Upper lobe of right lung (tissue), 1 donor: ENCODE measurements at regions not wholly inside any gene's neighbourhood (a gene's known extent, or its start where the extent isn't known, plus 50 kb on each side); places are given as distances from the start of the nearest gene placed in this dataset.

Experiments used
- ATAC-seq: fragments of 200-7000 bp; cut with Tn5 transposase; one replicate; pipeline ENCODE4 v1.9.1; 2020; ENCODE audit warnings: mild to moderate bottlenecking, moderate library complexity
- DNase-seq: peaks from one replicate; pipeline ENCODE4 v3.0.0-alpha.2; 2020
- H3K27ac ChIP-seq: fragments of 200-600 bp; one replicate; pipeline ENCODE4 v1.8.0; 2022
- H3K27me3 ChIP-seq: fragments of 200-600 bp; one replicate; pipeline ENCODE4 v1.8.0; 2022; ENCODE audit warnings: mild to moderate bottlenecking
- H3K36me3 ChIP-seq: fragments of 200-600 bp; one replicate; pipeline ENCODE4 v1.8.0; 2022
- H3K4me1 ChIP-seq: fragments of 200-600 bp; one replicate; pipeline ENCODE4 v1.8.0; 2022
- H3K4me3 ChIP-seq: fragments of 200-600 bp; one replicate; pipeline ENCODE4 v1.8.0; 2022; ENCODE audit warnings: mild to moderate bottlenecking
- H3K9me3 ChIP-seq: fragments of 200-600 bp; one replicate; pipeline ENCODE4 v1.8.0; 2022
- intact Hi-C: fragments of 100-400 bp; cut with DNase I; formaldehyde crosslinking; loops from one replicate; pipeline ENCODE4 v1.11.0; 2022
- TF ChIP-seq, protein P1 (sequence below): fragments of 200-600 bp; IDR thresholded peaks from one replicate; pipeline ENCODE4 v1.8.0; 2022; ENCODE audit warnings: antibody characterized with exemption
- donor health status: DM: no; HTN: yes; CAD: no; lungs with severe emphysema.

DNA sequence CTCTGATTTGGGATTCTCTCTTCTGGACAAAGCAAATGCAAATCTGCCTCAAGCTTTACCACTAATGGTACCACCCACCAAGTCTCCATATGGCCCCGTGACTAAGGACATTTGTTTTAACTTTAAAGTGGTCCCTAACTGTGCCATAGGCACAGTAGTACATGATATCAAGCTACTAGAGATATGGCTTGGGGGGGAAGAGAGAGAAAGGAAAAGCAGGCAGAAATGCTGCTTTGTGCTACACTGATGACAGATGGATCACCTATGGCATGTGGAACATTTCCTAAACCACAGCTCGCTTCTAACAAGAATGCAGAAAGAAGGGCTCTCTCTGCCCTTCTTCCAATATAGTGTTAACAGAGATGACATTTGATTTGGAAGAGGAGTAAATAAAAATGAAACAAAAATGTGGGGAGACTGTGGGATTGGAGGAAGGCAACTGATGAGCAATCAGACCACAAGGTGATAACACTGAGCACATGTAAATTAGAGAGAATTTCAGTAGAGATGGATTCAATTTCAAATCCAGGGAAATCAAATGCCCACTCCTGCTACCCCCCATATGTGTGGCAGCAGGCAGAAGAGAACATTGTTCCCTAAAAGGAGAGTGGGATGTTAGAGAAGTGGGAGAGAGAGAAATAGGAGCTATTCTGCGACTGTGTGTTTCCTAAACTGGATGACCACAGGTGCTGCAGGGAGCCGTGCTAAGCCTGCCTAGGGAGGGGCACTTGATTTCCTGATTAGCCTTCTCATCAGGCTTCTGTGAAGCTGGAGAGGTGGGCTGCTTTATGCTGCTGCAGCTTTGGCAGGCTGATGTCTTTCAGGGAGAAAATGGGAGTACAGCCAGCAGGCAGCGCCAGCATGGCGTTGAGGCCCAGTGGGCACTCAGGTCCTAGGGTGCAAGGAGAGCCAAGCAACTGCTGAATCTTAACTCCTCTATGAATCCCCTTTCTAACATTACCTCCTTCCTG lies 75.3 kb downstream of the ZNF648 start:
- DNase-seq, result no peak
- H3K36me3 ChIP-seq, result no peaks in the 10 kb centered on the region
- no peak overlapping the region for H3K27ac ChIP-seq
- intact Hi-C loops, result no loop called here
- TF ChIP-seq, protein P1, sequence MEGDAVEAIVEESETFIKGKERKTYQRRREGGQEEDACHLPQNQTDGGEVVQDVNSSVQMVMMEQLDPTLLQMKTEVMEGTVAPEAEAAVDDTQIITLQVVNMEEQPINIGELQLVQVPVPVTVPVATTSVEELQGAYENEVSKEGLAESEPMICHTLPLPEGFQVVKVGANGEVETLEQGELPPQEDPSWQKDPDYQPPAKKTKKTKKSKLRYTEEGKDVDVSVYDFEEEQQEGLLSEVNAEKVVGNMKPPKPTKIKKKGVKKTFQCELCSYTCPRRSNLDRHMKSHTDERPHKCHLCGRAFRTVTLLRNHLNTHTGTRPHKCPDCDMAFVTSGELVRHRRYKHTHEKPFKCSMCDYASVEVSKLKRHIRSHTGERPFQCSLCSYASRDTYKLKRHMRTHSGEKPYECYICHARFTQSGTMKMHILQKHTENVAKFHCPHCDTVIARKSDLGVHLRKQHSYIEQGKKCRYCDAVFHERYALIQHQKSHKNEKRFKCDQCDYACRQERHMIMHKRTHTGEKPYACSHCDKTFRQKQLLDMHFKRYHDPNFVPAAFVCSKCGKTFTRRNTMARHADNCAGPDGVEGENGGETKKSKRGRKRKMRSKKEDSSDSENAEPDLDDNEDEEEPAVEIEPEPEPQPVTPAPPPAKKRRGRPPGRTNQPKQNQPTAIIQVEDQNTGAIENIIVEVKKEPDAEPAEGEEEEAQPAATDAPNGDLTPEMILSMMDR, result no peak
- H3K4me1 ChIP-seq, result no peaks in the 10 kb centered on the region
- no peaks in the 10 kb centered on the region for H3K27me3 ChIP-seq
- no peak for ATAC-seq
- no peak overlapping the region for H3K4me3 ChIP-seq
- H3K9me3 ChIP-seq, result no peaks in the 10 kb centered on the region

DNA sequence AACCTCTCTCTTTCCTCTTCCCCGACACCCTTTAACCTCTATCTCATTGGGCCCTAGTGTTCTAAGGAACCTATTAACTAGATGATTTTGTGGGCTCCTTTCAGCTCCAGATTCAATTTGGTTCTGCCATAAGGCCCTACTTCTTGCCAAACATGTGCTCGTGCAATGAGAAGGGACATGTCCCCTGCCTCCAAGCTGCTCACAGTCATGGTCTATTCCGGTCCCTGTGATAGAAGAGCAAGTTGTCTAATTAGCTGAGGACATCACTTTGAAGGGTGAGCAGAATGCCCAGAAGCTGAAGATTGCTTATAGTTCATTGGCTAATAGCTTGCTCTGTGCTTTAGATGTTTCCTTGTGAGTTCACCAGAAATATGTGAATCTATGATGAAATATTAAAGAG lies 76.2 kb downstream of the ZNF648 start:
- intact Hi-C loops, result no loop called here
- Histone ChIP-seq H3K4me3 (no peak overlapping the region), H3K9me3 (no peaks in the 10 kb centered on the region), H3K36me3 (no peaks in the 10 kb centered on the region), H3K4me1 (no peaks in the 10 kb centered on the region), H3K27me3 (no peaks in the 10 kb centered on the region), H3K27ac (no peak overlapping the region)
- TF ChIP-seq, protein P1, result no peak
- ATAC-seq, result no peak
- no peak for DNase-seq

DNA sequence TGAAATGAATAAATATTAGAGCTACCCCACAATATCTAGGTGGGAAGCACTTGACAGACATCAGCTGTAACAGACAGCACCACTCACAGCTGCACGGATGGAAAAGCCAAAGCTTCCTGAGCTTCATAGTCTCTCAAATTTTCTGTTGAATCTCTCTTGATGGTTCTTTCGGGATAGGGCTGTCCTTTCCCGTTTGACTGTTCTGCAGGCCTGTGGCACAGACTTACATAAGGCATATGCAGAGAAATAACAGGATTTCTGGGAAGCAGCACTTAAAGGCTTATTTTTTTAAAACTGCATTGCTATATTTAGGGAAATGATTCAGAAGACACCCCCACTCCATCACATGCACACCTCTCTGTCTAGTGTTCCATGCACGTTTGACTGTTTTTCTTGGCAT lies 77.5 kb downstream of the ZNF648 start:
- H3K4me3 ChIP-seq, result no peak overlapping the region
- no peak for ATAC-seq

DNA sequence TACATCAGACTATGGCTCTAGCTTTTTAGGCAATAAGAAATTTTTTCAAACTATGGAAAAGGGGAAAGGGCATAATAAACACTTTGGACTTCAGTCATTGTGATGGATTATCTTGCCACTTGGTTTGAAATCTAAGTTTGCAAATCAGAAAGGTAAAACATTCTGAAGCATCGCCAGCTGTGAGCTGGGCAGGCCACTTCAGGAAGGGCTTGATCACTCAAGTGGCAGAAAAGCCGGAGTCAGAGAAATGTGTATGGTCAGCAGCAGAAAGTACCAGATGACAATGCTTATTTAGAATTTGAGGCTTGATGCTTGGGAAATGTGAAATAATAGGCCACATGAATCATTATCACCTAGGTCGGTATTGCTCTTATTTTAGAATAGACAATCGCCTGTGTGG lies 79.7 kb downstream of the ZNF648 start:
- no peak for ATAC-seq
- TF ChIP-seq, protein P1, result no peak

More for the DNA sequence above, 77.5 kb downstream of the ZNF648 start:
- Histone ChIP-seq H3K9me3 (no peaks in the 10 kb centered on the region), H3K27ac (no peak overlapping the region), H3K27me3 (no peaks in the 10 kb centered on the region), H3K36me3 (no peaks in the 10 kb centered on the region), H3K4me1 (no peaks in the 10 kb centered on the region)
- TF ChIP-seq, protein P1, result no peak
- DNase-seq, result no peak
- intact Hi-C loops, result no loop called here

DNA sequence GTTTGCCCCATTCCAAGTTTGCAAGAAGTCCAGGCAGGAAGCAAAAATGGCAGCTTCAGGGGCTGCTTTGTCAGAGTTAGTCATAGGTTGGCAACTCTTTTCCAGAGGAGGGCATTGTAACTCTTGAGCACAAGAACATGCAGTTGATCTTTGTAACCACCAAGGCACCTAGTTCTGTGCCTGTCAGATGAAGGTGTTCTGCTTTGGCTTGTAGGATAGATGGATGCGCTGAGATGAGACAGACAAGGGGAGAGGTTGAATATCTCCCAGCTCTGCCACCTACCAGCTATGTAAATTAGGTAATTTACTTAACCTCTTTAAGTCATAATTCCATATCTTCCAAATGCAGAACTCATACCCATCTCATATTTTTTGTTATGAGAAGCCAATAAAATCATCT lies 89.3 kb downstream of the ZNF648 start:
- no peaks in the 10 kb centered on the region for H3K9me3 ChIP-seq
- no peak overlapping the region for H3K27ac ChIP-seq
- no peaks in the 10 kb centered on the region for H3K36me3 ChIP-seq
- TF ChIP-seq, protein P1, result no peak
- ATAC-seq, result no peak
- DNase-seq, result no peak
- no peaks in the 10 kb centered on the region for H3K4me1 ChIP-seq
- intact Hi-C loops, result no loop called here
- H3K4me3 ChIP-seq, result no peak overlapping the region
- H3K27me3 ChIP-seq, result peaks cover 3% of the 10 kb centered on the region

More for the DNA sequence above, 79.7 kb downstream of the ZNF648 start:
- no peak for DNase-seq
- Histone ChIP-seq H3K4me1 (no peaks in the 10 kb centered on the region), H3K27me3 (no peaks in the 10 kb centered on the region), H3K9me3 (no peaks in the 10 kb centered on the region), H3K27ac (no peak overlapping the region), H3K36me3 (no peaks in the 10 kb centered on the region), H3K4me3 (no peak overlapping the region)
- intact Hi-C loops, result no loop called here
